OCI-LY1 (cell line): ENCODE measurements at regions not wholly inside any gene's neighbourhood (a gene's known extent, or its start where the extent isn't known, plus 50 kb on each side); places are given as distances from the start of the nearest gene placed in this dataset.

ENCODE experiments used
- EZH2 ChIP-seq: fragments of 200-600 bp; sonication (generic), shearing (Covaris generic); IDR thresholded peaks from 2 replicates; pipeline ENCODE4 v1.8.0; 2017; ENCODE audit warnings: borderline replicate concordance, mixed run types, mild to moderate bottlenecking, antibody characterized with exemption, low read length, moderate library complexity, mixed read lengths
- TF ChIP-seq, protein P1 (sequence below): fragments of 200-600 bp; sonication (generic), shearing (Covaris generic); IDR thresholded peaks from 2 replicates; pipeline ENCODE4 v1.5.1; 2017; ENCODE audit warnings: mild to moderate bottlenecking, antibody characterized with exemption, low read length, moderate library complexity, mixed read lengths

DNA sequence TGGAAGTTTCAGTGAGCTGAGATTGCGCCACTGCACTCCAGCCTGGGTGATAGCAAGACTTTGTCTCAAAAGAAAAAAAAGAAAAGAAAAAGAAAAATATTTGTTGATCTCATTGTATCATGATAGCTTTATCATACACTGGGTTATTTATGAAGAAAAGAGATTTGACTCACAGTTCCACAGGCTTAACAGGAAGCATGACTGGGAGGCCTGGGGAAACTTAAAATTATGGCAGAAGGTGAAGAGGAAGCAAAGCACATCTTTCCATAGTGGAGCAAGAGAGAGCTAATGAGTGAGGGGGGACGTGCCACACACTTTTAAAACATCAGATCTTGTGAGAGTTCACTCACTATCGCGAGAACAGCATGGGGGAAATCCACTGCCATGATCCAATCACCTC, 72.7 kb upstream of the FUT8 start:
- TF ChIP-seq, protein P1, sequence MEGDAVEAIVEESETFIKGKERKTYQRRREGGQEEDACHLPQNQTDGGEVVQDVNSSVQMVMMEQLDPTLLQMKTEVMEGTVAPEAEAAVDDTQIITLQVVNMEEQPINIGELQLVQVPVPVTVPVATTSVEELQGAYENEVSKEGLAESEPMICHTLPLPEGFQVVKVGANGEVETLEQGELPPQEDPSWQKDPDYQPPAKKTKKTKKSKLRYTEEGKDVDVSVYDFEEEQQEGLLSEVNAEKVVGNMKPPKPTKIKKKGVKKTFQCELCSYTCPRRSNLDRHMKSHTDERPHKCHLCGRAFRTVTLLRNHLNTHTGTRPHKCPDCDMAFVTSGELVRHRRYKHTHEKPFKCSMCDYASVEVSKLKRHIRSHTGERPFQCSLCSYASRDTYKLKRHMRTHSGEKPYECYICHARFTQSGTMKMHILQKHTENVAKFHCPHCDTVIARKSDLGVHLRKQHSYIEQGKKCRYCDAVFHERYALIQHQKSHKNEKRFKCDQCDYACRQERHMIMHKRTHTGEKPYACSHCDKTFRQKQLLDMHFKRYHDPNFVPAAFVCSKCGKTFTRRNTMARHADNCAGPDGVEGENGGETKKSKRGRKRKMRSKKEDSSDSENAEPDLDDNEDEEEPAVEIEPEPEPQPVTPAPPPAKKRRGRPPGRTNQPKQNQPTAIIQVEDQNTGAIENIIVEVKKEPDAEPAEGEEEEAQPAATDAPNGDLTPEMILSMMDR = no peak
- no peak for TF ChIP-seq EZH2
